MCF 10A (cell line): ENCODE measurements at regions not wholly inside any gene's neighbourhood (a gene's known extent, or its start where the extent isn't known, plus 50 kb on each side); places are given as distances from the start of the nearest gene placed in this dataset.

Source experiments
- BruUV-seq: library from RNA; stranded (reverse); fragments of 400-500 nt; replicated peaks from 2 replicates; lab custom pipeline; 2021; lab: Mats Ljungman, UMichigan
- CTCF ChIA-PET: fragments of 300-600 bp; sonication (Branson Sonifier 250); formaldehyde crosslinking; extraction: SDS; loops from one replicate; lab custom pipeline; 2021; ENCODE audit warnings: antibody characterized with exemption, inconsistent platforms; lab: Yijun Ruan, JAX
- POLR2A ChIA-PET: fragments of 300-600, 350-650 bp; sonication (Branson Sonifier 250); formaldehyde crosslinking; extraction: SDS; loops from one replicate; lab custom pipeline; 2020; ENCODE audit warnings: antibody characterized with exemption, inconsistent platforms; lab: Yijun Ruan, JAX
- DNase-seq: peaks from one replicate; pipeline ENCODE4 v3.0.0-alpha.2; 2018; ENCODE audit not compliant: unreplicated experiment
- H3K27ac Mint-ChIP-seq: one replicate; pipeline ENCODE4 v1.8.0; 2022; ENCODE audit warnings: mild to moderate bottlenecking, low read depth, mixed read lengths; ENCODE audit not compliant: unreplicated experiment
- H3K27me3 Mint-ChIP-seq: one replicate; pipeline ENCODE4 v1.8.0; 2022; ENCODE audit warnings: mixed read lengths; ENCODE audit not compliant: insufficient read depth, unreplicated experiment
- H3K36me3 Mint-ChIP-seq: one replicate; pipeline ENCODE4 v1.8.0; 2022; ENCODE audit warnings: mild to moderate bottlenecking, moderate library complexity, mixed read lengths; ENCODE audit not compliant: insufficient read depth, unreplicated experiment
- H3K4me1 Mint-ChIP-seq: one replicate; pipeline ENCODE4 v1.8.0; 2022; ENCODE audit warnings: mixed read lengths; ENCODE audit not compliant: insufficient read depth, unreplicated experiment
- H3K4me3 Mint-ChIP-seq: one replicate; pipeline ENCODE4 v1.8.0; 2022; ENCODE audit warnings: mild to moderate bottlenecking, moderate library complexity, mixed read lengths; ENCODE audit not compliant: unreplicated experiment
- H3K9me3 Mint-ChIP-seq: one replicate; pipeline ENCODE4 v1.8.0; 2022; ENCODE audit warnings: mixed read lengths; ENCODE audit not compliant: unreplicated experiment
- CTCF ChIP-seq: fragments of 200-600 bp; IDR thresholded peaks from one replicate; pipeline ENCODE4 v1.8.0; 2022; ENCODE audit warnings: antibody characterized with exemption, mild to moderate bottlenecking; ENCODE audit not compliant: unreplicated experiment
- intact Hi-C: fragments of 100-400 bp; cut with micrococcal nuclease; formaldehyde crosslinking; loops from 2 replicates; pipeline ENCODE4 v1.14.1; 2022

GRCh38 chr20:39146394-39146793 lies 184.2 kb downstream of the DHX35 start:
- CTCF ChIA-PET: interaction anchor here (0.7 to 1.1 kb wide), 2 partner anchors 60 to 123 kb away, joined by 3 to 5 read pairs; no protein-coding TSS in a partner anchor

DNA sequence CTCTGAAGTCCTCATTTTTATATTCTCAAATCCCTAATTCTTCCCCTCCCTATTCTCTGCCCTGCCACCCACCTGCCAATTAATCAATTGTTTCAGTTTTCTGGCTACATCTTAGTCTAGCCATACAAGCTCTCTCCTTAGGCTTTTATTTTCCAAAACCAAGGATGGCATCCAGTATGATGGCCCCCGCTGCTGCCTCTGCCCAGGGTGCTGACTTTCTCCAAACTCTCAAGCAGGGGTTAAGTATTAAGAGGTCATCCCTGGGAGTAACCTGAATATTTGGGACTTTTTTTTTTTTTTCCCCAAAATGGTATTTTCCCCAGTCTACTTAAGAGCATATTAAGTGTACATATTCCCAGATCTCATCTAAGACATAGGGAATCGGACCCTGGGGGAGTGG lies 183.8 kb downstream of the DHX35 start:
- Mint-ChIP-seq H3K4me1 (no peaks in the 10 kb centered on the region), H3K27me3 (peaks cover 69% of the 10 kb centered on the region), H3K36me3 (no peaks in the 10 kb centered on the region), H3K9me3 (no peaks in the 10 kb centered on the region), H3K27ac (no peak overlapping the region), H3K4me3 (no peak overlapping the region)
- TF ChIP-seq CTCF: no peak
- DNase-seq: no peak
- ChIA-PET CTCF (interaction anchor here (0.7 to 1.1 kb wide), 2 partner anchors 60 to 123 kb away, joined by 3 to 5 read pairs; no protein-coding TSS in a partner anchor), POLR2A (no interaction called here)
- intact Hi-C loops: no loop called here
- no TSS peak for BruUV-seq

More at GRCh38 chr20:39146394-39146793, 184.2 kb downstream of the DHX35 start:
- TF ChIP-seq CTCF: no peak
- POLR2A ChIA-PET: no interaction called here
- no peak overlapping the region for H3K27ac Mint-ChIP-seq
- DNase-seq: no peak
- peaks cover 65% of the 10 kb centered on the region for H3K27me3 Mint-ChIP-seq
- intact Hi-C loops: no loop called here
- no peaks in the 10 kb centered on the region for H3K4me1 Mint-ChIP-seq
- no TSS peak for BruUV-seq
- no peaks in the 10 kb centered on the region for H3K9me3 Mint-ChIP-seq
- H3K36me3 Mint-ChIP-seq: no peaks in the 10 kb centered on the region
- no peak overlapping the region for H3K4me3 Mint-ChIP-seq

DNA sequence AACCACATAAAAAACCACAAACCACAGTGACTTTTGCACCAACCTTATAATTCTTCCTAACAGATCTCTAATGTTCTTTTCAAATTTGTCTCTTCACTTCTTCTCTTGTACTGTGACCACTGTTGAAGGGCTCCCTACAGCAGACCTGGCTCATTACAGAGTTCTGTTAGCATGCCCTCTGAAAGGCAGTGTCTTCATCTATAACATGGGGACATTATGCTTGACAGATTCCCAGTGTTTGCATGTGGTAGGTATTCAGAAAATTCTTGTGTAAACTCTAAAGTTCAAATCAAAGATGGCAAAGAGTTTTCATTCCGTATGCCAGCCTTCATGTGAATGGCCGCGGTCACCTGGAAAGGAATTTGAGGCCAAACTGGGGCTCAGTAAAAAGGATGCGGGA lies 182.6 kb downstream of the DHX35 start:
- BruUV-seq: no TSS peak
- no peaks in the 10 kb centered on the region for H3K9me3 Mint-ChIP-seq
- ChIA-PET POLR2A (interaction anchor here (1.1 kb wide), 1 partner anchor 11 kb away, joined by 3 read pairs; no protein-coding TSS in a partner anchor), CTCF (interaction anchor here (0.6 kb wide), 2 partner anchors 9 to 47 kb away, joined by 3 read pairs; no protein-coding TSS in a partner anchor)
- intact Hi-C loops: no loop called here
- H3K27ac Mint-ChIP-seq: no peak overlapping the region
- DNase-seq: no peak
- no peak overlapping the region for H3K4me3 Mint-ChIP-seq
- H3K4me1 Mint-ChIP-seq: no peaks in the 10 kb centered on the region
- no peaks in the 10 kb centered on the region for H3K36me3 Mint-ChIP-seq
- TF ChIP-seq CTCF: no peak
- peaks cover 81% of the 10 kb centered on the region for H3K27me3 Mint-ChIP-seq

DNA sequence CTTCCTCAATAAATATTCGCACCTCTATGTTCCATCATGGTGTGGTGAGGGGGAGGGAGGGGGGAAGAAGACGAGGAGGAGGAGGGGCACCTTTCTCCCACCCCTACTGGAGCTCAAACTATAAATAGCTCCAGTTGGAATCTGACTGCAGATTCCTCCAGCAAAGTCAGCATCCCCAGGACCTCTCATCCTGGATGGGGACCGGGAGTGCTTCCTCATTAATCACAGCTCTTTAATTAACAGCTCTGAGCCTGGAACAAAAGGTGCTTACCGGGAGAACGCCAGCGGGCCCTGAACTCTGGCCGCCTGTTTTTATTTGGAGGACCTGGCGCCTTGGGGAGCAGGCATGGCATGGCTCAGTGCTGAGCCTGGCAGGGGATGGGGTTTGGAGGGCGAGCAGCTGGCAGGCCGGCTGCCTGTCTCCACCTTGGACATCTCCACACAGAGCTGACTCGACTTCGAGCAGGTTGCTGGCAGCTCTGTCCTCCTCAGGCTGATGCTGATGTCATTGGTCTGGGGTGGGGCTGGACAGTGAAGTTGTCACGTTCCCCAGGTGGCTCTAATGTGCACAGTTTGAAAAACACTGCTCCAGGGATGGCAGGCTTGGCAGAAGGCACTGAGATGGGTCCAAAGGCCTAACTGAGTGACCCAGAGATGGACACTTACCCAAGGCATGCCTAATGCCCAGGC lies 180.4 kb downstream of the DHX35 start:
- intact Hi-C loops: no loop called here
- no TSS peak for BruUV-seq
- ChIA-PET POLR2A (interaction anchor here (0.7 kb wide), 1 partner anchor 433 kb away, joined by 3 read pairs; no protein-coding TSS in a partner anchor), CTCF (interaction anchor here (0.6 to 1.6 kb wide), 6 partner anchors 9 to 1546 kb away, joined by 3 to 4 read pairs (median 3); partner anchors contain the start of gene MAFB)
- peaks cover 89% of the 10 kb centered on the region for H3K27me3 Mint-ChIP-seq
- H3K4me1 Mint-ChIP-seq: no peaks in the 10 kb centered on the region
- TF ChIP-seq CTCF: no peak
- H3K4me3 Mint-ChIP-seq: no peak overlapping the region
- H3K9me3 Mint-ChIP-seq: no peaks in the 10 kb centered on the region
- DNase-seq: no peak
- no peaks in the 10 kb centered on the region for H3K36me3 Mint-ChIP-seq
- no peak overlapping the region for H3K27ac Mint-ChIP-seq
